ENCODE measurements at regions not wholly inside any gene's neighbourhood (a gene's known extent, or its start where the extent isn't known, plus 50 kb on each side); places are given as distances from the start of the nearest gene placed in this dataset.

- no peaks in the 10 kb centered on the region for H3K36me3 ChIP-seq (ENCODE audit: control insufficient read depth, insufficient read depth, low read length)
- Mint-ChIP-seq H3K27me3 (ENCODE audit: insufficient read depth, unreplicated experiment) (no peaks in the 10 kb centered on the region), H3K27ac (ENCODE audit: unreplicated experiment) (no peak overlapping the region), H3K36me3 (ENCODE audit: insufficient read depth, unreplicated experiment) (no peaks in the 10 kb centered on the region), H3K4me3 (ENCODE audit: unreplicated experiment) (no peak overlapping the region), H3K9me3 (ENCODE audit: unreplicated experiment) (no peaks in the 10 kb centered on the region), H3K4me1 (ENCODE audit: low read depth, unreplicated experiment) (no peaks in the 10 kb centered on the region)
- H3K4me1 ChIP-seq, result no peaks in the 10 kb centered on the region
- ChIA-PET POLR2A (no interaction called here), CTCF (no interaction called here)
- no peaks in the 10 kb centered on the region for H3K9me3 ChIP-seq
- no peak for DNase-seq
- no peak overlapping the region for H3K4me3 ChIP-seq (ENCODE audit: low read depth, low read length)
- H3K27me3 ChIP-seq (replicated peaks; ENCODE audit: control insufficient read depth, insufficient read depth, low read length), result no peaks in the 10 kb centered on the region
- BruUV-seq (replicated peaks), result no TSS peak
- intact Hi-C loops (cut with micrococcal nuclease; ENCODE audit: unreplicated experiment), result no loop called here
- TF ChIP-seq CTCF (IDR thresholded peaks at IDR 0.05; ENCODE audit: insufficient read depth in 1 of 2, low read depth in 1 of 2, low read length in 1 of 2, severe bottlenecking in 1 of 2, unreplicated experiment in 1 of 2), result no peak
Observed at GRCh38 chr12:59304077-59304721, 291.6 kb upstream of the SLC16A7 start.

GRCh38 chr12:59298296-59298695 is 297.5 kb upstream of the SLC16A7 start:
- CTCF ChIA-PET, result no interaction called here

GRCh38 chr12:59294221-59294620 is 301.6 kb upstream of the SLC16A7 start:
- no peak for TF ChIP-seq CTCF (IDR thresholded peaks at IDR 0.05; ENCODE audit: insufficient read depth in 1 of 2, low read depth in 1 of 2, low read length in 1 of 2, severe bottlenecking in 1 of 2, unreplicated experiment in 1 of 2)
- POLR2A ChIA-PET, result no interaction called here
- H3K36me3 ChIP-seq (ENCODE audit: control insufficient read depth, insufficient read depth, low read length), result no peaks in the 10 kb centered on the region

More at GRCh38 chr12:59298296-59298695, 297.5 kb upstream of the SLC16A7 start:
- Mint-ChIP-seq H3K27ac (ENCODE audit: unreplicated experiment) (no peak overlapping the region), H3K9me3 (ENCODE audit: unreplicated experiment) (peaks cover 18% of the 10 kb centered on the region), H3K36me3 (ENCODE audit: insufficient read depth, unreplicated experiment) (no peaks in the 10 kb centered on the region), H3K27me3 (ENCODE audit: insufficient read depth, unreplicated experiment) (peaks cover 7% of the 10 kb centered on the region), H3K4me3 (ENCODE audit: unreplicated experiment) (no peak overlapping the region), H3K4me1 (ENCODE audit: low read depth, unreplicated experiment) (no peaks in the 10 kb centered on the region)
- Histone ChIP-seq H3K27me3 (replicated peaks; ENCODE audit: control insufficient read depth, insufficient read depth, low read length) (no peaks in the 10 kb centered on the region), H3K4me1 (no peaks in the 10 kb centered on the region), H3K9me3 (no peaks in the 10 kb centered on the region), H3K36me3 (ENCODE audit: control insufficient read depth, insufficient read depth, low read length) (no peaks in the 10 kb centered on the region), H3K4me3 (ENCODE audit: low read depth, low read length) (no peak overlapping the region)
- intact Hi-C loops (cut with micrococcal nuclease; ENCODE audit: unreplicated experiment), result no loop called here
- no peak for DNase-seq
- no peak for TF ChIP-seq CTCF (IDR thresholded peaks at IDR 0.05; ENCODE audit: insufficient read depth in 1 of 2, low read depth in 1 of 2, low read length in 1 of 2, severe bottlenecking in 1 of 2, unreplicated experiment in 1 of 2)
- POLR2A ChIA-PET, result no interaction called here
- no TSS peak for BruUV-seq (replicated peaks)

More at GRCh38 chr12:59294221-59294620, 301.6 kb upstream of the SLC16A7 start:
- Mint-ChIP-seq H3K4me1 (ENCODE audit: low read depth, unreplicated experiment) (no peaks in the 10 kb centered on the region), H3K27me3 (ENCODE audit: insufficient read depth, unreplicated experiment) (peaks cover 7% of the 10 kb centered on the region), H3K9me3 (ENCODE audit: unreplicated experiment) (peaks cover 18% of the 10 kb centered on the region), H3K4me3 (ENCODE audit: unreplicated experiment) (no peak overlapping the region), H3K36me3 (ENCODE audit: insufficient read depth, unreplicated experiment) (no peaks in the 10 kb centered on the region), H3K27ac (ENCODE audit: unreplicated experiment) (no peak overlapping the region)
- no peaks in the 10 kb centered on the region for H3K4me1 ChIP-seq
- H3K4me3 ChIP-seq (ENCODE audit: low read depth, low read length), result no peak overlapping the region
- intact Hi-C loops (cut with micrococcal nuclease; ENCODE audit: unreplicated experiment), result no loop called here
- CTCF ChIA-PET, result no interaction called here
- DNase-seq, result no peak
- no TSS peak for BruUV-seq (replicated peaks)
- H3K27me3 ChIP-seq (replicated peaks; ENCODE audit: control insufficient read depth, insufficient read depth, low read length), result no peaks in the 10 kb centered on the region
- no peaks in the 10 kb centered on the region for H3K9me3 ChIP-seq

Measured in Caco-2 (cell line).